GM12864 (cell line): ENCODE measurements at regions not wholly inside any gene's neighbourhood (a gene's known extent, or its start where the extent isn't known, plus 50 kb on each side); places are given as distances from the start of the nearest gene placed in this dataset.

Source experiments
- DNase-seq: peaks from one replicate; pipeline ENCODE4 v3.0.0-alpha.2; 2011; ENCODE audit warnings: low read depth
- H3K4me3 ChIP-seq: 2 replicates; pipeline ENCODE4 v1.5.1; 2011; ENCODE audit warnings: mild to moderate bottlenecking, low read depth, low read length, control low read depth
- TF ChIP-seq, protein P1 (sequence below): IDR thresholded peaks from 2 replicates; pipeline ENCODE4 v1.5.1; 2011; ENCODE audit warnings: low read depth, mild to moderate bottlenecking, moderate library complexity, low read length, control low read depth, inconsistent platforms; ENCODE audit errors: missing control alignments

DNA sequence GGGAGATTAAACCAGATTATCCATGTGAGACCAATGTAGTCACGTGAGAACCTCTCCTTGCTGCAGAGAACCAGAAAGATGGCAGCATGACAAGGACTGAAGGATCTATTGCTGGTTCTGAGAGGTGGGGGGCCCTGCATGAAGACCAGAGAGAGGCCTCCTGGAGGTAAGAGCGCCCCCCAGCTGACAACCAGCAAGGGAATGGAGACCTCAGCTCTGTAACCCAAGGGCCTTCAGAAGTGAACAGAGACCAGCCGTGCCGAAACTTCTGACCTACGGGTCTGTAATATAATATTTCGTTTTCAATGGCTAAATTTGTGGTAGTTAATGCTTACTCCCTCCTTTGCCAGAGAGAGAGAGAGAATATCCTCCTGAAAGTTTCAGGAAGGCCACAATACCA lies 524.1 kb upstream of the TBX3 start:
- no peak overlapping the region for H3K4me3 ChIP-seq
- DNase-seq: no peak
- TF ChIP-seq, protein P1, sequence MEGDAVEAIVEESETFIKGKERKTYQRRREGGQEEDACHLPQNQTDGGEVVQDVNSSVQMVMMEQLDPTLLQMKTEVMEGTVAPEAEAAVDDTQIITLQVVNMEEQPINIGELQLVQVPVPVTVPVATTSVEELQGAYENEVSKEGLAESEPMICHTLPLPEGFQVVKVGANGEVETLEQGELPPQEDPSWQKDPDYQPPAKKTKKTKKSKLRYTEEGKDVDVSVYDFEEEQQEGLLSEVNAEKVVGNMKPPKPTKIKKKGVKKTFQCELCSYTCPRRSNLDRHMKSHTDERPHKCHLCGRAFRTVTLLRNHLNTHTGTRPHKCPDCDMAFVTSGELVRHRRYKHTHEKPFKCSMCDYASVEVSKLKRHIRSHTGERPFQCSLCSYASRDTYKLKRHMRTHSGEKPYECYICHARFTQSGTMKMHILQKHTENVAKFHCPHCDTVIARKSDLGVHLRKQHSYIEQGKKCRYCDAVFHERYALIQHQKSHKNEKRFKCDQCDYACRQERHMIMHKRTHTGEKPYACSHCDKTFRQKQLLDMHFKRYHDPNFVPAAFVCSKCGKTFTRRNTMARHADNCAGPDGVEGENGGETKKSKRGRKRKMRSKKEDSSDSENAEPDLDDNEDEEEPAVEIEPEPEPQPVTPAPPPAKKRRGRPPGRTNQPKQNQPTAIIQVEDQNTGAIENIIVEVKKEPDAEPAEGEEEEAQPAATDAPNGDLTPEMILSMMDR: no peak

DNA sequence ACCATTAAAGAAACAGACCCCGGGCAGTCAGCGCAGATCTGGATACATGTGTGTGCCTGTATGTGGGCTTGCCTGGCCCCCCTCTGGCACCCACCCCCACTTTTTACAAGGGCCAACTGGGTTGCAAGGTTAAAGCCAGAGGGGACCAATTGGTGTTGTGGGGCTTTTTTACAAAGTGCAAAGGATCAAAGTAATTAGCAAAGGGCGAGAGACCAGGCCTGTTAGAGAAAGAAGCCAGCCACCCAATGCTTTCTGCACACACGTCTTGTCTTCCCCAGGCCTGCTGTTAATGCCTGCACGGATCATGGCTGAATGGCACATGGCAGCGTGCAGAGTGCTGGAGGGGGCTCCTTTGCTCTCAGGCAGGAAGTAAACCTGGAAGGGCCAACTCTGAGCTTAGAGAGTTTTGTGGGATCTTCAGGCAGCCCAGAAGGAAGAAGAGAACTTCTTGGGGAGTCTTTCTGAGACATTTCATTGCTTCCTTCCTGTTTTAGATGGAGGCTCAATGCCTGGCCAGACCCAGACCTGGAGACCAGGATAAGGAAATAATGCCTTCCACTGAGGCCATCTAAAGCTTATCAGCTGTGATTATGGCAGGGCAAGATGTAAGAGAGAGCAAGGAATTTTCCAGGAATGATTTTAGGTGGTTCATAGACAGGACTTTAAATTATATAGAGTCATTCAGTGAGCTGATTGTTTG lies 523.4 kb upstream of the TBX3 start:
- TF ChIP-seq, protein P1: no peak
- H3K4me3 ChIP-seq: no peak overlapping the region
- no peak for DNase-seq

DNA sequence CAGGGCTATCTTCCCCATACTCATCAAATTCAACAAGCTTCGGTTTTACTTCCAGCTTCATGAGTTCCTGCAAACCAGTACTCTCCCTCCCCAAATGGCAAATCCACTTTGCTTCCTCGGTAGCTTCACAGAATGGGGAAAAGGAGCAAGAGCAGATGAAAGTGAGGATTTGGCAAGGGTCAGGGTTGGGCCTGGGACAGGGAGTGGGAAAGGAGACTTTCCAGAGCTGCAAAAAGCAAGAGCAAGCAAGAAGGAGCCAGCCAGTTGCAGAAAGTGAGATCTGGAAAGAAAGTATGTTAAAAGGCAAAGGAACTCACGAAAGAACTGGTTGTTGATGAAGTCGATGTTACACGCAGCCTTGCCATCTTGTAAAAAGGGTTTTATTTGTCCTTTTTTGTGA lies 522.8 kb upstream of the TBX3 start:
- TF ChIP-seq, protein P1: no peak
- no peak for DNase-seq
- H3K4me3 ChIP-seq: no peak overlapping the region

DNA sequence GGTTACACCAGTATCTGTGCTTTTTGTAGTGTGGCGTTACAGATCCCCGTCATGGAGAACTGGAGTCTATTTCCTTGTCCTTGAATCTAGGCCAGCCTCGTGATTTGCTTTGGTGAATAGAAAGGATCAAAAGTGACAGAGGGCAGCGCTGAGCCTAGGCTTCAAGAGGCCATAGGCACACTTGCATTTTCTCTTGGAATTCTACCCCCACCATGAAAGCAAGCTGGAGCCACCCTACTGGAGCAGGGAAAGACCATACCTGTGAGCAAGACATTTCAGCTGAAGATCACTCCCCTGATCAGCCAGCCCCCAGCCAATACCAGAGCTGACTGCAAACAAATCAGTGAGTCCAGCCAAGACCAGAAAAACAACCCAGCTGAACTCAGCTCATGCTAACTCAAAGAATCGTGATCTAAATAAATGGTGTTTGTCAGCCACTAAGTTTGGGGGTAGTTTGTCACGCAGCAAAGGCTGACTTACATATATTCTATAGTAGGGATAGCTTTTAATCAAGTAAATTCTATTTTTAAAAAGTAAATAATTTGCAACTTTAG lies 521.9 kb upstream of the TBX3 start:
- no peak overlapping the region for H3K4me3 ChIP-seq
- TF ChIP-seq, protein P1: no peak
- no peak for DNase-seq

DNA sequence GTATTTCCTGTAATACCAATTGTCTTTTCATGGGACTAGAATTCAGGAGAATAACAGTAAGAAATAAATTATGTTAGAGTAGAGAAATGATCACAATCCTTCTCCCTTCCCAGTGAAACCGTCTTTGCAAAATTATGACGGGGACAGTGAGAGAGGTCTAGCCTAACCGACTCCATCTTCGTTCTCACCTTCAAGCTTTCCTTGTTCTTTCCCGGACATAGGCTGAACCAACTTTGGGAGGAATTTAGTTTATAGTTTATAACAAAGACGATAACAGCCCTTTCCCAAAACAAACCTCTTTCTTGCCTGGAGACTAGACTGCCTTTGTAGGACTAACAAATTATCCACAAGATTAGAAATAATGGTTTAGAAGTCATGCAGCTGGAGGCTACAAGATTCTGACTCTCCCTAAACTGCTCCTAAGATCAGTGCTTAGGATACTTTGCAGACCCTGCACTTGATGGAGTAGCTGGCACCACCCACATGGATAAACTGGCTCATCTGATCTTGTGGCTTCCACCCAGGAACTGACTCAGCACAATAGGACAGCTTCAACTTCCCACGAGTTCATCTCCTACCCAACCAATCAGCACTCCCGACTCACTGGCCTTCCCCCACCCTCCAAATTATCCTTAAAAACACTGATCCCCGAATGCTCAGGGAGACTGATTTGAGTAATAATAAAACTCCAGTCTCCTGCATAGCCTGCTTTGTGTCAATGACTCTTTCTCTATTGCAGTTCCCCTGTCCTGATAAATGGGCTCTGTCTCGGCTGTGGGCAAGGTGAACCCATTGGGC lies 521.2 kb upstream of the TBX3 start:
- H3K4me3 ChIP-seq: no peak overlapping the region
- TF ChIP-seq, protein P1: no peak
- no peak for DNase-seq

DNA sequence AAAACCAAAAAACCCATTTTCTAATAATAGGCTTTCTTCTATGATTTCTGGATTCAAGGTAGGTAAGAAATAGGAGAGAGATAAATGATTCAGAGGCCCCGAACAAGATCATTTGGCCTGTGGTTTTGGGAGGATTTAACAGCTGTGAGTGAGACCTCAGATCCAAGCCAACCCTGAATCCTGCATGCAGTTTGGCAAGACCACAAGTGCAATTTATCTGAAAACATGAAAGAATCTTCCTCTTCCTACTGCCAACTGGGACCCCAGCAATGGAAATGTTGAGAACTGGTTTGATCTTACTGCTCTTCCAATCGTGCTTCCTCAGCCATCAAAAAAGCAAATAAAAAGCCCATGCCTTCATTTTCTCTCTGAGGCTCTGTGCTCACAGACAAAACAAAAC lies 519.7 kb upstream of the TBX3 start:
- TF ChIP-seq, protein P1: no peak
- no peak for DNase-seq
- no peak overlapping the region for H3K4me3 ChIP-seq
